GM12892 (cell line): ENCODE measurements at regions not wholly inside any gene's neighbourhood (a gene's known extent, or its start where the extent isn't known, plus 50 kb on each side); places are given as distances from the start of the nearest gene placed in this dataset.

Source experiments
- POLR2A ChIP-seq: IDR thresholded peaks from 2 replicates; pipeline ENCODE4 v1.6.1; 2011; ENCODE audit warnings: low read depth, low read length, control low read depth
- POLR2AphosphoS5 ChIP-seq: IDR thresholded peaks from 2 replicates; pipeline ENCODE4 v1.6.1; 2011; ENCODE audit warnings: low read depth, low read length, control low read depth
- TAF1 ChIP-seq: IDR thresholded peaks from 2 replicates; pipeline ENCODE4 v1.6.1; 2011; ENCODE audit warnings: low read depth, mild to moderate bottlenecking, control low read depth, low read length, borderline replicate concordance

GRCh38 chr13:30128591-30128990 lies 178.8 kb downstream of the KATNAL1 start:
- TF ChIP-seq POLR2AphosphoS5, result no peak
- no peak for TF ChIP-seq POLR2A
- TF ChIP-seq TAF1, result no peak
